SKM-1 treated with dmso at 0.1 percent for 144 hours (cell line): ENCODE measurements at regions not wholly inside any gene's neighbourhood (a gene's known extent, or its start where the extent isn't known, plus 50 kb on each side); places are given as distances from the start of the nearest gene placed in this dataset.

Experiments
- DNase-seq: peaks from one replicate; lab custom pipeline; 2025; ENCODE audit not compliant: unreplicated experiment; lab: John Stamatoyannopoulos, UW

- no peak for DNase-seq
These were observed 58.7 kb upstream of the STUM start for GRCh38 chr1:226489718-226490425.

- DNase-seq = no peak
These were observed 58.1 kb upstream of the STUM start for GRCh38 chr1:226490426-226490809.

- DNase-seq = no peak
These were observed 57.3 kb upstream of the STUM start for GRCh38 chr1:226491093-226491850.

- no peak for DNase-seq
These were observed 56.0 kb upstream of the STUM start for GRCh38 chr1:226492426-226493137.

- DNase-seq = no peak
These were observed 54.4 kb upstream of the STUM start for GRCh38 chr1:226494092-226494609.

GRCh38 chr1:226495716-226496115 is 52.8 kb upstream of the STUM start:
- DNase-seq = no peak

GRCh38 chr1:226496453-226497015 is 52.0 kb upstream of the STUM start:
- DNase-seq = no peak

GRCh38 chr1:226497276-226497833 is 51.2 kb upstream of the STUM start:
- DNase-seq = no peak

GRCh38 chr1:226497991-226498639 is 50.4 kb upstream of the STUM start:
- DNase-seq = no peak

GRCh38 chr1:226498640-226499008 is 49.9 kb upstream of the STUM start:
- DNase-seq = no peak
